ENCODE measurements at regions not wholly inside any gene's neighbourhood (a gene's known extent, or its start where the extent isn't known, plus 50 kb on each side); places are given as distances from the start of the nearest gene placed in this dataset.
A peak's percentile ranks its signal among the peaks of the same experiment; 100 is the strongest.
"Not testable (repeated sequence)": the region's sequence is repeated elsewhere in the genome, so short reads cannot be mapped to it uniquely, and the experiment has no call there.

DNA sequence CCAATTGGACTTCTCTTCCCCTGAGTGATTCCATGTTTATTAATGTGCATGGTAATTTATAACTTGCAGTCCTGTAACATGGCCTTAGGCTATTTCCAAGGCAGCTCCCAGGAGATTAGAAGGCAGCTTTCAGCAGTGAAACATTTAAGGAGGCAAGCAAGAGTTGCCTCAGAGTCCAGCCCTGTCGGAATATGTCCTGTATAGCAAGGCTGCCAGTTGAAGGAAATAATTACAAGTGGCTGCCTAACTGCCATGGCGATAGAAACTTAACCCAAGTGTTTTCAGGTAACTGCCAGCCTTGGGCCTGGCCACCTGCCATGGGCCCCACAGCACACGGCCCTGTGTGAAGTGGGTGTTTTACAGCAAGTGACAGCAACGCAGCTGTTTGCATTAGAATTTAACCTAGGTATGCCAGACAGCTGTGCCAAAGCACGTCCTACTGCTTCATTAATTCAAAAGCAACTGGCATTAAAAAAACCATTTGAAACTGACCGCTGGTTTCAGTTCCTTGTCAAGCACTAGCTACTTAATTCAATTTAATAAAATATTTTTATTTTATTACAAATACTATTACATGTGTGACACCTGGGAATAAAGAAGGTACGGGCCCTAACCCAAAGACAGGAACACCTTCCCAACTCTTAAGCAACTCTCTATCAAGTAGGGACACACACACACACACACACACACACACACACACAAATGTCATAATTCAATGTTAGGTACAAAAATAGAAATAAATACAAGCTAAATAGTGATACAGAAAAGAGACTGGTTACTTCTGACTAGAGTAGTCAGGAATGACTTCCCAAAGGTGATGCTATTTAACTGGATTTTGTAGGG is 151.8 kb upstream of the HEY2 start:
- no peak for DNase-seq

- DNase-seq, result peak; percentile 82 to 87
These were observed 151.0 kb upstream of the HEY2 start for GRCh38 chr6:125598422-125598821.

DNA sequence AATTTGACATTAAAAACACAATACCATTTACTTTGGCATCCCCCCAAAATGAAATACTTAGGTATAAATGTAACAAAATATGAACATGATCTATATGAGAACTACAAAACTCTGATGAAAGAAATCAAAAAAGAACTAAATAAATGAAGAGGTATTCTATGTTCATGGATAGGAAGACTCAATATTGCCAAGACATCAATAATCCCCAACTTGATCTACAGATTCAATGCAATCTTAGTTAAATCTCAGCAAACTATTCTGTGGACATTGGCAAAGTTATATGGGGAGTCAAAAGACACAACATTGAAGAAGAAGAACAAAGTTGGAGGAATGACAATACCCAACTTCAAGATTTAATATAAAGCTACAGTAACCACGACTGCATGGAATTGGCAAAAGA is 145.2 kb upstream of the HEY2 start:
- DNase-seq, result no peak

- DNase-seq, result no peak
These were observed 137.7 kb upstream of the HEY2 start for GRCh38 chr6:125611573-125612344.

GRCh38 chr6:125612345-125612846 is 137.0 kb upstream of the HEY2 start:
- no peak for DNase-seq

GRCh38 chr6:125618629-125619028 is 130.8 kb upstream of the HEY2 start:
- DNase-seq, result no peak

- no peak for DNase-seq
These were observed 126.3 kb upstream of the HEY2 start for GRCh38 chr6:125623085-125623484.

DNA sequence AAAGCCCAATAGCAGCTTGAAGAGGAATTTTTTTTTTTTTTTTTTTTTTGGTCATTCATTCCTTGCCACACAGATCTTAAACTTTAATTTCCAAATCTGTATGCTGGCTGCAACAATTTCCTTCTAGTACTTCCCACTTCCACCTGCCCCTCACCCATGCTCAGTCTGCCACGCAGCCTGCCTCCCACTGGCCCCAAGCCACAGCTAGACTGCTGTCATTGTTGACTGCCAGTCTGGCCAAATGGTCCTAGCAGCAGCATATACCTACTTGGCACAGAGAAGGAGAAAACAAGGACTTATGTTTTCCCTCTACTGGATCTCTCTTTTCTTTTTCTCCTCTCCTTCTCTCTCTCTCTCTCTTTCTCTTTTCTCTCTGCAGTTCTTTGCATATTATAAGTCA is 118.3 kb upstream of the HEY2 start:
- no peak for DNase-seq

- not testable (repeated sequence) for DNase-seq
These were observed 113.4 kb upstream of the HEY2 start for GRCh38 chr6:125636011-125636410.

GRCh38 chr6:125636671-125637070 is 112.8 kb upstream of the HEY2 start:
- no peak for DNase-seq

DNA sequence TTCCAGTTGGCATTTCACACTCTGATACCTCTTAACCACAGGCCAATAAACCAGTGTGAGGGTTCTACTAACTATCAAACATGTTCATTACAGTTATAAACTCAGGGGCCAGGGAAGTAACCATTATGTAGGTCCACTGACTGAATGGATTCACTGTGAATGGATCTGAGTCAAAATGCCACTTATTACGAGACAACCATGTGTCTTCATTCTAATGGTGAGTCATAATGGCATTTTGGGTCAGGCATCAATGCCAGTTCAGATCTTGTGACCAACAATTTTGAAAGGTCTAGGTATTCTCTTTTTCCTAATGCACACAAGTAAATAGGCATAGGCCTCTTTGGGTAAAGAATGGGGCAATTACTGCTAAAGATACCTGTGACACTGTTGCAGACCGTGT is 112.2 kb upstream of the HEY2 start:
- DNase-seq, result no peak

DNA sequence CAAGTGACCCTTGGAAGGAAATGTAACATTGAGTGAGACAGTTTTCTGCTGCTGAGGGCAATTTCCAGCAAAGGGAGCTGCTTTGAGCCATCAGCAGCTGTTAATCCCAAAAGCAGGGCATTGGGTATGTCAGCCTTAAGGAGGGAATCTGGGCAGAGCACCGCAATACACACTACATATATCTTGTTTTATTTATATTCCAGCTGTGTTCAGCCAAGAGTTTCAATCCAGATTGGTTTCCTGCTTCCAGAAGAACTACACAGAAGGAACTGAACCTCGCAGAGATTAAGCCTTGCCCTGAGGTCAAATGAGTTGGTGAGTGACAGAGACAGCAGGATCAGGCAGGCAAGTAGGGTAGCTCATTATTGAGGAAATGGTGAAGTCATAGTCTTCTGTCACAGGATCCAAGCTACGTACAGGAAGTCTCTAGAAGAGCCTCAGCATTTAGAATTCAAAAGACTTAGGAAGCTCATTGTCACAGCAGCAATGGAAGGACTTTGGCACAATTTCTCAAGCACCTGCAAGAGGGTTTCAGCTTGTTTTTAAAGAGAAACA is 109.9 kb upstream of the HEY2 start:
- DNase-seq, result no peak

DNA sequence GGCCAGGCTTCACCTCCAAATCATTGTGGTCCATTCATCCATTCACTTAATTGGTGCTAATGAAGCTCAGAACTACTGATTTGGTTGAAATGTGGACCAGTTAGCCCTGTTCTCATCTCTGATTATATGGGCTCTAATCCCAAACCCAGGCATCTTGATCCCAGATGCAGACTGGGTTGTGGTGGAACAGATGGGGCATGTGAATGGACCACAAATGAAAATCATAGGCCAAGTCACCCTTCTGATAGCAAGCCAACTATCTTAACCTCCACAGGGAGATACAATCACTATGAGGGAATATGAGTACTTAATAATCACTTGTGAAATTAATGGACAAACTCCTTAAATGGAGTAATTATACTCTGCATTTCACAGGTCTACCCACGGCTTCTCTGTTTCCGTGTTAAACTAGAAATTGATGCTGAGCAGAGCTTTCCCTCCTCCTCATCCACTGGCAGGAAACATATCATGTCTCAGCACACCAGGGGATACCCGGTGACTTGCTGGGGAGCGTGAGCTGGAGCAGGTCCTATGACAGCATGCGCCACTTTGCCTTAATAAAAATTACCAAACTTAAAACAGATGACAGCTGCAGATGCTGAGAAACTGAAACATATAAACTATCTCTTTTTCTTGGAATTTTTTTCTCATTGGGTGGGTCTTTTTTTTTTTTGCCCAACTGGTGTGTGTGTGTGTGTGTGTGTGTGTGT is 108.8 kb upstream of the HEY2 start:
- DNase-seq, result no peak

GRCh38 chr6:125643967-125644661 is 105.3 kb upstream of the HEY2 start:
- not testable (repeated sequence) for DNase-seq

GRCh38 chr6:125647391-125647790 is 102.0 kb upstream of the HEY2 start:
- DNase-seq, result no peak

- DNase-seq, result not testable (repeated sequence)
These were observed 95.7 kb upstream of the HEY2 start for GRCh38 chr6:125653752-125654151.

GRCh38 chr6:125655511-125655910 is 93.9 kb upstream of the HEY2 start:
- DNase-seq, result no peak

DNA sequence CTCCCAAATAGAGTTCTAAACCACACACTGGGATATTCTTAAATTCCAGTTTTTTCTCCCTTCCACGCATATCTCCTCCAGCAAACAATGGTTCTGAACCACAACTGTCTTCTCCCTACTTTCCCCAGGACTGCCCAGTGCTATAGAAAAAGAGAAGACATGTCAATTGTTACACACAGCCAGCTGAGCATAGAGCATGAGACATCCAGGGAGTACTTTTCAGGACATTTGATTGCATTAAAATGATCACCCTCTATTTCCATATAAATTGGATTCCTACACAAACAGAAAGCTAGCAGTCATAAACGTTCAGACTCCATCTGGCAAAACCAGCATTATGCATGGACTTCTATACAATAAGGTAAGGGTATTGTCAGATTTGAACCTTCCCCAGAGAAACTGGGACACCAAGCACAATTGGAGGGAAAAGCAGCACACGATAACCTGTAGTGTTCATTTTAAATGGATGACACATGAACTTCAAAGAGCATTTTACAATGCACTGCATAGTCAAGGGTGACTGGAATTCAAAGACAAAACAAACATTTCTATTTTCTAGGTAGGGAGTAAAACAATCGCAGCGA is 93.1 kb upstream of the HEY2 start:
- no peak for DNase-seq

- no peak for DNase-seq
These were observed 91.3 kb upstream of the HEY2 start for GRCh38 chr6:125658136-125658535.

DNA sequence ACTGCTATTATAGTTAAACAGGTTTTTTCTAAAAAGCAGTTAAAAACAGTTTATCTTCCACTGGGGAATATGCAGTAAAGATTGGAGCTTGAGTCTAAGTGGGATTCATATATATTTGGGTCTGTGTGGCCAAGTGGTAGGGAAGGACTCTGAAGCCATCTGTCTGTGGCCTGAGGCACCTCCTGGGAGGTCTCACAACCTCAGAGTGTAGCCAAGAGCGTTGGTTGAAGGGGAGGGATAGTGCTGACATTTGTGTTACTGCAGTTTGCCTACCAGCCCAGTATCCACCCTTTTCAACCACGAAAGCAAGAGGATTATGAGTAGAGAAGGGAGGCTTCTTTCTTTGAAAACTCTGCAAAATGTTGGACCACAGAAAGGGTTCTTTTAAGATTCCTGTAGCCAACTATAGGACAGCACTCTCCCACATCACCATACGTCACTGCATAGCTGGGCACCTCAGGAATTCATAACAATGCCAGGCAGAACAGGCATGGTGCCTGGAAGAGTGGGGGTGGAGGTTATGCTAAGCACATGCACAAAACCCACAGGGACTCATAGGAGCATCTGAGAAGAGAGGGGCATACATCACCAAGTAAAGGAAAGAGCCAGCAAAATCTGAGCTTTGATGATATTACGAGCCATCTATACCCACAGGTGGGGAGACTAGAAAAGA is 90.5 kb upstream of the HEY2 start:
- DNase-seq, result no peak

DNA sequence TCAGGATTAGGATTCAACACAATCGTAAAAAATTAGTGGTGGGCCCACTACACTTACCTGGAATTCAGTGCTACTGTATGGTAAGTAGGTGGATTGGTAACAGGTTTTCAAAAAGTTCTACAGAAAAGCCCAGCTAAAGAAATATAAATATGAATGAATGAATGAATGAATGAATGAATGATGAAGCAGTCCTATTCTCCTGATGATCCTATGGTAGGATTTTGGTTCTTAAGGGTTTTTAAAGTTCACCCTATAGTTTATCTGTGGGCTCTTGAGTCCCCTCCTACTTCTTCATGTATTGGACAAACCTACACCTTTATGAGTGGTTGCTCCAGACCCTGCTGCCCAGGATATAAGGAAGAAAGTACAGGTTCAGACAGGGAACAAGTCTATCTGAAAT is 89.5 kb upstream of the HEY2 start:
- DNase-seq, result no peak
